CD4-positive, alpha-beta T cell treated with Interleukin-17A for 4 hours (primary cell): ENCODE measurements at regions not wholly inside any gene's neighbourhood (a gene's known extent, or its start where the extent isn't known, plus 50 kb on each side); places are given as distances from the start of the nearest gene placed in this dataset.
"Not testable (repeated sequence)": the region's sequence is repeated elsewhere in the genome, so short reads cannot be mapped to it uniquely, and the experiment has no call there.

ENCODE experiments used
- DNase-seq: peaks from one replicate; pipeline ENCODE4 v3.0.0-alpha.2; 2020; ENCODE audit warnings: mixed read lengths

GRCh38 chr14:98913967-98914650 is 357.9 kb downstream of the BCL11B start:
- no peak for DNase-seq

- no peak for DNase-seq
These were observed 357.1 kb downstream of the BCL11B start for GRCh38 chr14:98914942-98915341.

GRCh38 chr14:98915625-98916024 is 356.4 kb downstream of the BCL11B start:
- DNase-seq = no peak

- DNase-seq = no peak
These were observed 356.0 kb downstream of the BCL11B start for GRCh38 chr14:98916036-98916435.

- DNase-seq = no peak
These were observed 355.5 kb downstream of the BCL11B start for GRCh38 chr14:98916476-98916875.

- DNase-seq = no peak
These were observed 352.6 kb downstream of the BCL11B start for GRCh38 chr14:98919434-98919833.

- not testable (repeated sequence) for DNase-seq
These were observed 350.7 kb downstream of the BCL11B start for GRCh38 chr14:98921306-98921705.

- no peak for DNase-seq
These were observed 348.4 kb downstream of the BCL11B start for GRCh38 chr14:98923596-98923995.

- no peak for DNase-seq
These were observed 348.0 kb downstream of the BCL11B start for GRCh38 chr14:98924046-98924445.

- DNase-seq = no peak
These were observed 346.5 kb downstream of the BCL11B start for GRCh38 chr14:98925354-98926040.

GRCh38 chr14:98926146-98926545 is 345.9 kb downstream of the BCL11B start:
- peak; percentile 74 for DNase-seq

GRCh38 chr14:98926801-98927200 is 345.2 kb downstream of the BCL11B start:
- no peak for DNase-seq

- no peak for DNase-seq
These were observed 344.0 kb downstream of the BCL11B start for GRCh38 chr14:98927986-98928385.

- DNase-seq = no peak
These were observed 343.6 kb downstream of the BCL11B start for GRCh38 chr14:98928418-98928817.

- no peak for DNase-seq
These were observed 340.9 kb downstream of the BCL11B start for GRCh38 chr14:98931126-98931525.

- DNase-seq = peak; percentile 87
These were observed 340.1 kb downstream of the BCL11B start for GRCh38 chr14:98931911-98932310.

GRCh38 chr14:98932431-98933325 is 339.3 kb downstream of the BCL11B start:
- peak; percentile 57 for DNase-seq

GRCh38 chr14:98934569-98934968 is 337.4 kb downstream of the BCL11B start:
- DNase-seq = not testable (repeated sequence)

- DNase-seq = no peak
These were observed 336.1 kb downstream of the BCL11B start for GRCh38 chr14:98935921-98936320.

- no peak for DNase-seq
These were observed 335.0 kb downstream of the BCL11B start for GRCh38 chr14:98937021-98937420.

GRCh38 chr14:98937712-98938505 is 334.1 kb downstream of the BCL11B start:
- peak; percentile 50 for DNase-seq

GRCh38 chr14:98940693-98941437 is 331.1 kb downstream of the BCL11B start:
- no peak for DNase-seq
